ENCODE measurements at regions not wholly inside any gene's neighbourhood (a gene's known extent, or its start where the extent isn't known, plus 50 kb on each side); places are given as distances from the start of the nearest gene placed in this dataset.

DNA sequence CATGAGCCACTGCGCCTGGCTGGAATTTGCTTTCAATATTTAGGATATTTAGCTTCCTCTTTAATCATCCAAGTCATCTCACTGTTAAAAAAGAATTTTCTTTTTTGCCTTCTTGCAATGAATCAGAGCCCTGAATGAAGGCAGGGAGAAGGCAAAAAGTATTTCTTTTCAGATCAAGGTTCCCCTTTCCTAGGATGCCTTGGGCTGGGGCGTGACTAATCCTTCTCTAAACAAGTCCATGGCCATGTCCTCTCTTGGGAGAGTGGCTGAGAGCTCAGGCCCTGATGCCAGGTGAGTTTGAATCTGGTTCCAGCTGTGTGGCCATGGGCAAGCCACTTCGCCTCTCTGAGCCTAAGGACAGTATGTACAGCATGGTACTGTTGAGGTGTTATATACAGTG, 84.8 kb upstream of the NEURL1B start:
- TF ChIP-seq CTCF (IDR thresholded peaks at IDR 0.05) (no peak), POLR2A (IDR thresholded peaks at IDR 0.05) (no peak)
- H3K4me1 ChIP-seq: peaks cover 0 to 25% (median 0%) of the 10 kb centered on the region in 4 donors
- no peak overlapping the region for H3K4me3 ChIP-seq
- H3K36me3 ChIP-seq: no peaks in the 10 kb centered on the region
- H3K27ac ChIP-seq: peak overlapping the region in 2 of 4 donors; percentile 57 to 73
- DNase-seq: no peak
- H3K9me3 ChIP-seq: no peaks in the 10 kb centered on the region
- no peaks in the 10 kb centered on the region for H3K27me3 ChIP-seq

- TF ChIP-seq CTCF (IDR thresholded peaks at IDR 0.05) (no peak), POLR2A (IDR thresholded peaks at IDR 0.05) (no peak)
- H3K4me1 ChIP-seq: peaks cover 0 to 23% (median 0%) of the 10 kb centered on the region in 4 donors
- H3K27me3 ChIP-seq: no peaks in the 10 kb centered on the region
- no peak for DNase-seq
- no peaks in the 10 kb centered on the region for H3K9me3 ChIP-seq
- H3K27ac ChIP-seq: peak overlapping the region in 1 of 4 donors; percentile 55
- no peaks in the 10 kb centered on the region for H3K36me3 ChIP-seq
- H3K4me3 ChIP-seq: no peak overlapping the region
These were observed 86.5 kb upstream of the NEURL1B start for GRCh38 chr5:172554562-172554961.

GRCh38 chr5:172553903-172554302, 87.2 kb upstream of the NEURL1B start:
- Histone ChIP-seq H3K27ac (peak overlapping the region in 1 of 4 donors; percentile 55), H3K9me3 (no peaks in the 10 kb centered on the region), H3K27me3 (no peaks in the 10 kb centered on the region), H3K36me3 (no peaks in the 10 kb centered on the region), H3K4me1 (peaks cover 0 to 19% (median 0%) of the 10 kb centered on the region in 4 donors), H3K4me3 (no peak overlapping the region)
- DNase-seq: no peak
- no peak for TF ChIP-seq CTCF (IDR thresholded peaks at IDR 0.05)
- no peak for TF ChIP-seq POLR2A (IDR thresholded peaks at IDR 0.05)

DNA sequence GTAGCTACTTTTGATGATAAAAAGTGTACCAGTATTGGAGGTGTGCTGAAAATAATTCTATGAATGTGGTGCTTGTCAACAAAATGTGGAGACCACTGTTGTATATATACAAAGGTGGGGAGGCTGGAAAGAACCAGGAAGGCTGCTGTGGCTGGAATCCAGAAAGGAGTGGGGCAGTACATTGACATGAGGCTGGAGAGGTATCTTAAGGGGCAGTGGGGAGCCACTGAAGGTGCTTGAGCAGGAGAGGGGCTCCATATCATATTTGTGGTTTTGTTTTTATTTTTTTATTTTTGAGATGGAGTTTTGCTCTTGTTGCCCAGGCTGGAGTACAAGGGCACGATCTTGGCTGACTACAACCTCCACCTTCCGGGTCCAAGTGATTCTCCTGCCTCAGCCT, 87.9 kb upstream of the NEURL1B start:
- TF ChIP-seq POLR2A (IDR thresholded peaks at IDR 0.05) (no peak), CTCF (IDR thresholded peaks at IDR 0.05) (no peak)
- no peaks in the 10 kb centered on the region for H3K9me3 ChIP-seq
- peaks cover 0 to 14% (median 0%) of the 10 kb centered on the region in 4 donors for H3K4me1 ChIP-seq
- DNase-seq: no peak
- H3K4me3 ChIP-seq: no peak overlapping the region
- H3K27ac ChIP-seq: no peak overlapping the region
- no peaks in the 10 kb centered on the region for H3K36me3 ChIP-seq
- no peaks in the 10 kb centered on the region for H3K27me3 ChIP-seq

DNA sequence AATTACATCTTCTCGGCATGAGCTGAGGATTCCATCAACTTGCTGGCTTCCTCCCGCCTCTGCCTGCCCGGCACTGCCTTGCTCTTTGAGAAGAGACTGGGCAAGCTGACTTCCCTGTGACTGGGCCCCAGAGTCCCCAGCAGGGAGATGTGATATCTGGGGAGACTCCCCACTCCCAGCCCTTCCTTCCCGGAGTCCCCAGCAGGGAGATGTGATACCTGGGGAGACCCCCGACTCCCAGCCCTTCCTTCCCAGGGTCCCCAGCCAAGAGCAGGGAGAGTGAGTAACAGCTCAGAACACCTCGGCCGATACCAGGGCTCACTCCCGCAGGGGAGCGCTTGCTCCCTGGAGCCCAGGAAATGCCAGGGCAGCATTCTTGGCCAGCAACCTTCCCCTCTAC, 90.1 kb upstream of the NEURL1B start:
- TF ChIP-seq POLR2A (IDR thresholded peaks at IDR 0.05) (no peak), CTCF (IDR thresholded peaks at IDR 0.05) (no peak)
- Histone ChIP-seq H3K9me3 (no peaks in the 10 kb centered on the region), H3K27ac (no peak overlapping the region), H3K4me1 (peaks cover 0 to under 1% (median 0%) of the 10 kb centered on the region in 4 donors), H3K4me3 (no peak overlapping the region), H3K36me3 (no peaks in the 10 kb centered on the region), H3K27me3 (no peaks in the 10 kb centered on the region)
- DNase-seq: no peak
